ENCODE measurements at regions not wholly inside any gene's neighbourhood (a gene's known extent, or its start where the extent isn't known, plus 50 kb on each side); places are given as distances from the start of the nearest gene placed in this dataset.

DNA sequence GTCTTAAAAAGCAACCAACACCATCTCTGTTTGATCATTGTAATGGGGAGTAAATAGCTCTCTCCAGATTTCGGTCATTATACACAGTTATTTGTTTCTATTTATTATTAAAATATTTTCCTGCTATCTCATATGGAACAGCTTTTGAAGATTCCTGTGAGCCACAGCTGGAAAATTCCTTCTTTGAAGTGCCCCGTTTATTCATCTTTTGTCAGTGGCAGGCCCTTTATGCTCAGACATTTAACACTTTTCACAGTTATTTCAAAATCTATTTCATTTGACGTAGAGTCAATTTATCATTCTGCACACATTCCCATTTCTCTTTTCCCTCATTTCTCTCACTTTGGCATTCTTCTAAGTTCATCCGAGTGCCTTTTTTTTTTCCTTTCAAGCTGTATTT is 245.9 kb upstream of the ELAC2 start:
- TF ChIP-seq POLR2A (IDR thresholded peaks at IDR 0.05) (no peak), POLR2AphosphoS5 (IDR thresholded peaks at IDR 0.05) (no peak)
- TF ChIP-seq, protein P1, sequence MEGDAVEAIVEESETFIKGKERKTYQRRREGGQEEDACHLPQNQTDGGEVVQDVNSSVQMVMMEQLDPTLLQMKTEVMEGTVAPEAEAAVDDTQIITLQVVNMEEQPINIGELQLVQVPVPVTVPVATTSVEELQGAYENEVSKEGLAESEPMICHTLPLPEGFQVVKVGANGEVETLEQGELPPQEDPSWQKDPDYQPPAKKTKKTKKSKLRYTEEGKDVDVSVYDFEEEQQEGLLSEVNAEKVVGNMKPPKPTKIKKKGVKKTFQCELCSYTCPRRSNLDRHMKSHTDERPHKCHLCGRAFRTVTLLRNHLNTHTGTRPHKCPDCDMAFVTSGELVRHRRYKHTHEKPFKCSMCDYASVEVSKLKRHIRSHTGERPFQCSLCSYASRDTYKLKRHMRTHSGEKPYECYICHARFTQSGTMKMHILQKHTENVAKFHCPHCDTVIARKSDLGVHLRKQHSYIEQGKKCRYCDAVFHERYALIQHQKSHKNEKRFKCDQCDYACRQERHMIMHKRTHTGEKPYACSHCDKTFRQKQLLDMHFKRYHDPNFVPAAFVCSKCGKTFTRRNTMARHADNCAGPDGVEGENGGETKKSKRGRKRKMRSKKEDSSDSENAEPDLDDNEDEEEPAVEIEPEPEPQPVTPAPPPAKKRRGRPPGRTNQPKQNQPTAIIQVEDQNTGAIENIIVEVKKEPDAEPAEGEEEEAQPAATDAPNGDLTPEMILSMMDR (IDR thresholded peaks at IDR 0.05 in 8 of 11, conservative IDR thresholded peaks at IDR 0.05 in 3 of 11), result no peak

Measured in spleen (tissue), 7 donors.